ENCODE measurements at regions not wholly inside any gene's neighbourhood (a gene's known extent, or its start where the extent isn't known, plus 50 kb on each side); places are given as distances from the start of the nearest gene placed in this dataset.
"Not testable (repeated sequence)": the region's sequence is repeated elsewhere in the genome, so short reads cannot be mapped to it uniquely, and the experiment has no call there.

GRCh38 chr3:195959367-195960157 lies 51.2 kb upstream of the TNK2 start:
- DNase-seq (ENCODE audit: low spot score); POLR2A ChIA-PET; H3K4me3 ChIP-seq (replicated peaks in 1 of 3; ENCODE audit: insufficient read depth in 1 of 3, low read depth in 2 of 3, low read length in 3 of 3); H3K36me3 ChIP-seq (replicated peaks in 1 of 2; ENCODE audit: control insufficient read depth in 1 of 2, insufficient read depth in 2 of 2, low read length in 2 of 2); FAIRE-seq; H3K27ac ChIP-seq (ENCODE audit: extremely low read length, insufficient read depth, low read length); H2AFZ ChIP-seq (ENCODE audit: low read length); H3K9ac ChIP-seq (ENCODE audit: insufficient read depth, low read depth, low read length); H3K4me2 ChIP-seq (ENCODE audit: low read depth, low read length); H4K20me1 ChIP-seq (ENCODE audit: insufficient read depth, low read length); CTCF ChIA-PET (ENCODE audit: low intra/inter-chr PET ratio, low total read pairs); H3K27me3 ChIP-seq (ENCODE audit: control insufficient read depth in 1 of 2, insufficient read depth in 2 of 2, low read length in 2 of 2); intact Hi-C loops (cut with micrococcal nuclease; ENCODE audit: unreplicated experiment); ATAC-seq; H3K79me2 ChIP-seq (ENCODE audit: insufficient read depth, low read length); H3K9me3 ChIP-seq (ENCODE audit: low read length); H3K4me1 ChIP-seq (ENCODE audit: insufficient read depth, low read length): not testable (repeated sequence)
- 77% methylated on average over 8 of the region's 15 CpGs for WGBS (ENCODE audit: low lambda C conversion rate)
- in situ Hi-C loops (cut with HindIII; ENCODE audit: extremely low pct_ligation_motif_present, low pct_unique_long_range_greater_than_20kb): loop anchor here (25.0 kb wide), 1 partner anchor 272 kb away; no protein-coding TSS in a partner anchor
- TSS peak; percentile 61 for BruUV-seq (replicated peaks)

GRCh38 chr3:195958736-195959135 lies 50.4 kb upstream of the TNK2 start:
- ATAC-seq: not testable (repeated sequence)

More at GRCh38 chr3:195958736-195959135, 50.4 kb upstream of the TNK2 start:
- H3K4me1 ChIP-seq (ENCODE audit: insufficient read depth, low read length); H3K36me3 ChIP-seq (replicated peaks in 1 of 2; ENCODE audit: control insufficient read depth in 1 of 2, insufficient read depth in 2 of 2, low read length in 2 of 2); H3K4me3 ChIP-seq (replicated peaks in 1 of 3; ENCODE audit: insufficient read depth in 1 of 3, low read depth in 2 of 3, low read length in 3 of 3); H3K9me3 ChIP-seq (ENCODE audit: low read length); BruUV-seq (replicated peaks); H3K4me2 ChIP-seq (ENCODE audit: low read depth, low read length); H3K79me2 ChIP-seq (ENCODE audit: insufficient read depth, low read length); H3K27me3 ChIP-seq (ENCODE audit: control insufficient read depth in 1 of 2, insufficient read depth in 2 of 2, low read length in 2 of 2); H2AFZ ChIP-seq (ENCODE audit: low read length); H4K20me1 ChIP-seq (ENCODE audit: insufficient read depth, low read length); H3K27ac ChIP-seq (ENCODE audit: extremely low read length, insufficient read depth, low read length); H3K9ac ChIP-seq (ENCODE audit: insufficient read depth, low read depth, low read length); CTCF ChIA-PET (ENCODE audit: low intra/inter-chr PET ratio, low total read pairs); DNase-seq (ENCODE audit: low spot score); POLR2A ChIA-PET; FAIRE-seq; intact Hi-C loops (cut with micrococcal nuclease; ENCODE audit: unreplicated experiment): not testable (repeated sequence)
- WGBS (ENCODE audit: low lambda C conversion rate): 89% methylated on average over 8 of the region's 11 CpGs
- in situ Hi-C loops (cut with HindIII; ENCODE audit: extremely low pct_ligation_motif_present, low pct_unique_long_range_greater_than_20kb): loop anchor here (25.0 kb wide), 1 partner anchor 271 kb away; no protein-coding TSS in a partner anchor
